ENCODE measurements at regions not wholly inside any gene's neighbourhood (a gene's known extent, or its start where the extent isn't known, plus 50 kb on each side); places are given as distances from the start of the nearest gene placed in this dataset.

- no peak for TF ChIP-seq CTCF (IDR thresholded peaks at IDR 0.05; ENCODE audit: insufficient read depth, low read length, poor library complexity, severe bottlenecking)
- TF ChIP-seq EZH2phosphoT487 (conservative IDR thresholded peaks at IDR 0.05; ENCODE audit: low read length) = no peak
These were observed 149.6 kb downstream of the ZIC4 start for GRCh38 chr3:147256739-147257138.
